ENCODE measurements at regions not wholly inside any gene's neighbourhood (a gene's known extent, or its start where the extent isn't known, plus 50 kb on each side); places are given as distances from the start of the nearest gene placed in this dataset.
"Not testable (repeated sequence)": the region's sequence is repeated elsewhere in the genome, so short reads cannot be mapped to it uniquely, and the experiment has no call there.

DNA sequence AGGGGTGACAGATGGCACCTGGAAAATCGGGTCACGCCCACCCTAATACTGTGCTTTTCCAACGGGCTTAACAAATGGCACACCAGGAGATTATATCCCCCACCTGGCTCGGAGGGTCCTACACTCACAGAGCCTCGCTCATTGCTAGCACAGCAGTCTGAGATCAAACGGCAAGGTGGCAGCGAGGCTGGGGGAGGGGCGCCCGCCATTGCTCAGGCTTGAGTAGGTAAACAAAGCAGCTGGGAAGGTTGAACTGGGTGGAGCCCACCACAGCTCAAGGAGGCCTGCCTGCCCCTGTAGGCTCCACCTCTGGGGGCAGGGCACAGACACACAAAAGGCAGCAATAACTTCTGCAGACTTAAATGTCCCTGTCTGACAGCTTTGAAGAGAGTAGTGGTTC, 346.8 kb downstream of the EIPR1 start:
- H3K9ac ChIP-seq (ENCODE audit: control insufficient read depth, insufficient read depth, low read length); H3K27ac ChIP-seq (ENCODE audit: control insufficient read depth, insufficient read depth); FAIRE-seq; H3K4me1 ChIP-seq (ENCODE audit: control insufficient read depth, insufficient read depth, low read length); RAD21 ChIA-PET (ENCODE audit: unreplicated experiment); H4K20me1 ChIP-seq (ENCODE audit: control insufficient read depth, insufficient read depth); POLR2A ChIA-PET; H3K4me2 ChIP-seq (ENCODE audit: control insufficient read depth, insufficient read depth); CTCF ChIA-PET; H3K79me2 ChIP-seq (ENCODE audit: control insufficient read depth, insufficient read depth, low read length); in situ Hi-C loops (cut with MboI); H3K4me3 ChIP-seq; DNase-seq (ENCODE audit: low read depth, low spot score); ATAC-seq; H3K9me3 ChIP-seq (replicated peaks; ENCODE audit: control insufficient read depth, insufficient read depth, low read length); SMC1A ChIA-PET (ENCODE audit: uncharacterized antibody, unreplicated experiment); intact Hi-C loops (cut with micrococcal nuclease; ENCODE audit: unreplicated experiment); H3K27me3 ChIP-seq (replicated peaks in 1 of 2; ENCODE audit: control insufficient read depth in 2 of 2, insufficient read depth in 2 of 2, low read length in 1 of 2); BruUV-seq (replicated peaks); H3K36me3 ChIP-seq (ENCODE audit: control insufficient read depth in 2 of 2, insufficient read depth in 2 of 2, low read length in 1 of 2); H2AFZ ChIP-seq (ENCODE audit: control insufficient read depth, low read depth, low read length): not testable (repeated sequence)
- 44% methylated on average over 9 of the region's 9 CpGs for WGBS (ENCODE audit: insufficient coverage, insufficient replicate concordance, low lambda C conversion rate, missing lambda C conversion rate)

DNA sequence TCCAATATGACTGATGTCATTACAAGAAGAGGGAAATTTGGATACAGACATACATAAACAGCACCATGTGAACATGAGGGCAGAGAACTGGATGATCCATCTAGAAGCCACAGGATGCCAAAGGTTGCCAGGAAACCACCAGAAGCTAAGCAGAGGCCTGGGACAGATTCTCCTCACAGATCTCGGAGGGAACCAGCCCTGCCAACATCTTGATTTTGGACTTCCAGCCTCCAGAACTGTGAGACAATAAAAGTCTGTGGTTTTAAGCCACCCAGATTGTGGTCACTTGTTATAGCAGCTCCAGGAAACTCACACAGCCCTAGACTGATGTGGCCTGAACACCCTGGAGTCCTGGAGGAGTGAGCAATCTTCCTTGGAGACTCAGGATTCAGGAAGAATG, 351.6 kb downstream of the EIPR1 start:
- RAD21 ChIA-PET (ENCODE audit: unreplicated experiment), result no interaction called here
- H3K4me2 ChIP-seq (ENCODE audit: control insufficient read depth, insufficient read depth), result no peak overlapping the region
- H3K36me3 ChIP-seq (ENCODE audit: control insufficient read depth in 2 of 2, insufficient read depth in 2 of 2, low read length in 1 of 2), result no peaks in the 10 kb centered on the region
- 0% methylated on average over 1 of the region's 1 CpG for WGBS (ENCODE audit: insufficient coverage, insufficient replicate concordance, low lambda C conversion rate, missing lambda C conversion rate)
- no peak for FAIRE-seq
- BruUV-seq (replicated peaks), result no TSS peak
- no peak for DNase-seq (ENCODE audit: low read depth, low spot score)
- no peaks in the 10 kb centered on the region for H4K20me1 ChIP-seq (ENCODE audit: control insufficient read depth, insufficient read depth)
- CTCF ChIA-PET, result no interaction called here
- no peak overlapping the region for H2AFZ ChIP-seq (ENCODE audit: control insufficient read depth, low read depth, low read length)
- no peak overlapping the region for H3K27ac ChIP-seq (ENCODE audit: control insufficient read depth, insufficient read depth)
- in situ Hi-C loops (cut with MboI) (no loop called here), intact Hi-C loops (cut with micrococcal nuclease; ENCODE audit: unreplicated experiment) (no loop called here)
- H3K27me3 ChIP-seq (replicated peaks in 1 of 2; ENCODE audit: control insufficient read depth in 2 of 2, insufficient read depth in 2 of 2, low read length in 1 of 2), result no peaks in the 10 kb centered on the region; a peak in 1 of 4 replicates
- H3K79me2 ChIP-seq (ENCODE audit: control insufficient read depth, insufficient read depth, low read length), result no peaks in the 10 kb centered on the region
- H3K4me3 ChIP-seq, result no peak overlapping the region
- no peaks in the 10 kb centered on the region; the same call in 2 of the 3 replicates for H3K9me3 ChIP-seq (replicated peaks; ENCODE audit: control insufficient read depth, insufficient read depth, low read length)
- H3K9ac ChIP-seq (ENCODE audit: control insufficient read depth, insufficient read depth, low read length), result no peak overlapping the region
- SMC1A ChIA-PET (ENCODE audit: uncharacterized antibody, unreplicated experiment), result no interaction called here
- H3K4me1 ChIP-seq (ENCODE audit: control insufficient read depth, insufficient read depth, low read length), result no peaks in the 10 kb centered on the region
- no peak for ATAC-seq
- POLR2A ChIA-PET, result no interaction called here
- TF ChIP-seq YBX1 (IDR thresholded peaks at IDR 0.05) (no peak), ZZZ3 (IDR thresholded peaks at IDR 0.05; ENCODE audit: control insufficient read depth, insufficient read length, low read depth) (no peak), SIX5 (IDR thresholded peaks at IDR 0.05; ENCODE audit: low read depth, low read length, severe bottlenecking) (no peak), NR2F1 (conservative IDR thresholded peaks at IDR 0.05) (no peak), HCFC1 (IDR thresholded peaks at IDR 0.05; ENCODE audit: low read length) (no peak), RAD51 (IDR thresholded peaks at IDR 0.05) (no peak), TBL1XR1 (IDR thresholded peaks at IDR 0.05; ENCODE audit: low read depth, low read length) (no peak), MXI1 (IDR thresholded peaks at IDR 0.05; ENCODE audit: low read depth, low read length) (no peak), PML (IDR thresholded peaks at IDR 0.05; ENCODE audit: low read length) (no peak)
- TF ChIP-seq, protein P1, sequence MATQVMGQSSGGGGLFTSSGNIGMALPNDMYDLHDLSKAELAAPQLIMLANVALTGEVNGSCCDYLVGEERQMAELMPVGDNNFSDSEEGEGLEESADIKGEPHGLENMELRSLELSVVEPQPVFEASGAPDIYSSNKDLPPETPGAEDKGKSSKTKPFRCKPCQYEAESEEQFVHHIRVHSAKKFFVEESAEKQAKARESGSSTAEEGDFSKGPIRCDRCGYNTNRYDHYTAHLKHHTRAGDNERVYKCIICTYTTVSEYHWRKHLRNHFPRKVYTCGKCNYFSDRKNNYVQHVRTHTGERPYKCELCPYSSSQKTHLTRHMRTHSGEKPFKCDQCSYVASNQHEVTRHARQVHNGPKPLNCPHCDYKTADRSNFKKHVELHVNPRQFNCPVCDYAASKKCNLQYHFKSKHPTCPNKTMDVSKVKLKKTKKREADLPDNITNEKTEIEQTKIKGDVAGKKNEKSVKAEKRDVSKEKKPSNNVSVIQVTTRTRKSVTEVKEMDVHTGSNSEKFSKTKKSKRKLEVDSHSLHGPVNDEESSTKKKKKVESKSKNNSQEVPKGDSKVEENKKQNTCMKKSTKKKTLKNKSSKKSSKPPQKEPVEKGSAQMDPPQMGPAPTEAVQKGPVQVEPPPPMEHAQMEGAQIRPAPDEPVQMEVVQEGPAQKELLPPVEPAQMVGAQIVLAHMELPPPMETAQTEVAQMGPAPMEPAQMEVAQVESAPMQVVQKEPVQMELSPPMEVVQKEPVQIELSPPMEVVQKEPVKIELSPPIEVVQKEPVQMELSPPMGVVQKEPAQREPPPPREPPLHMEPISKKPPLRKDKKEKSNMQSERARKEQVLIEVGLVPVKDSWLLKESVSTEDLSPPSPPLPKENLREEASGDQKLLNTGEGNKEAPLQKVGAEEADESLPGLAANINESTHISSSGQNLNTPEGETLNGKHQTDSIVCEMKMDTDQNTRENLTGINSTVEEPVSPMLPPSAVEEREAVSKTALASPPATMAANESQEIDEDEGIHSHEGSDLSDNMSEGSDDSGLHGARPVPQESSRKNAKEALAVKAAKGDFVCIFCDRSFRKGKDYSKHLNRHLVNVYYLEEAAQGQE (IDR thresholded peaks at IDR 0.05; ENCODE audit: low read depth, low read length), result no peak
- TF ChIP-seq, protein P2, sequence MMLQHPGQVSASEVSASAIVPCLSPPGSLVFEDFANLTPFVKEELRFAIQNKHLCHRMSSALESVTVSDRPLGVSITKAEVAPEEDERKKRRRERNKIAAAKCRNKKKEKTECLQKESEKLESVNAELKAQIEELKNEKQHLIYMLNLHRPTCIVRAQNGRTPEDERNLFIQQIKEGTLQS (IDR thresholded peaks at IDR 0.05; ENCODE audit: borderline replicate concordance, extremely low read depth, low read depth, low read length), result no peak
- TF ChIP-seq, protein P3, sequence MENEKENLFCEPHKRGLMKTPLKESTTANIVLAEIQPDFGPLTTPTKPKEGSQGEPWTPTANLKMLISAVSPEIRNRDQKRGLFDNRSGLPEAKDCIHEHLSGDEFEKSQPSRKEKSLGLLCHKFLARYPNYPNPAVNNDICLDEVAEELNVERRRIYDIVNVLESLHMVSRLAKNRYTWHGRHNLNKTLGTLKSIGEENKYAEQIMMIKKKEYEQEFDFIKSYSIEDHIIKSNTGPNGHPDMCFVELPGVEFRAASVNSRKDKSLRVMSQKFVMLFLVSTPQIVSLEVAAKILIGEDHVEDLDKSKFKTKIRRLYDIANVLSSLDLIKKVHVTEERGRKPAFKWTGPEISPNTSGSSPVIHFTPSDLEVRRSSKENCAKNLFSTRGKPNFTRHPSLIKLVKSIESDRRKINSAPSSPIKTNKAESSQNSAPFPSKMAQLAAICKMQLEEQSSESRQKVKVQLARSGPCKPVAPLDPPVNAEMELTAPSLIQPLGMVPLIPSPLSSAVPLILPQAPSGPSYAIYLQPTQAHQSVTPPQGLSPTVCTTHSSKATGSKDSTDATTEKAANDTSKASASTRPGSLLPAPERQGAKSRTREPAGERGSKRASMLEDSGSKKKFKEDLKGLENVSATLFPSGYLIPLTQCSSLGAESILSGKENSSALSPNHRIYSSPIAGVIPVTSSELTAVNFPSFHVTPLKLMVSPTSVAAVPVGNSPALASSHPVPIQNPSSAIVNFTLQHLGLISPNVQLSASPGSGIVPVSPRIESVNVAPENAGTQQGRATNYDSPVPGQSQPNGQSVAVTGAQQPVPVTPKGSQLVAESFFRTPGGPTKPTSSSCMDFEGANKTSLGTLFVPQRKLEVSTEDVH (IDR thresholded peaks at IDR 0.05; ENCODE audit: low read depth, partially characterized antibody), result no peak

Measured in GM12878 (cell line).